ENCODE measurements at regions not wholly inside any gene's neighbourhood (a gene's known extent, or its start where the extent isn't known, plus 50 kb on each side); places are given as distances from the start of the nearest gene placed in this dataset.
A peak's percentile ranks its signal among the peaks of the same experiment; 100 is the strongest.

DNA sequence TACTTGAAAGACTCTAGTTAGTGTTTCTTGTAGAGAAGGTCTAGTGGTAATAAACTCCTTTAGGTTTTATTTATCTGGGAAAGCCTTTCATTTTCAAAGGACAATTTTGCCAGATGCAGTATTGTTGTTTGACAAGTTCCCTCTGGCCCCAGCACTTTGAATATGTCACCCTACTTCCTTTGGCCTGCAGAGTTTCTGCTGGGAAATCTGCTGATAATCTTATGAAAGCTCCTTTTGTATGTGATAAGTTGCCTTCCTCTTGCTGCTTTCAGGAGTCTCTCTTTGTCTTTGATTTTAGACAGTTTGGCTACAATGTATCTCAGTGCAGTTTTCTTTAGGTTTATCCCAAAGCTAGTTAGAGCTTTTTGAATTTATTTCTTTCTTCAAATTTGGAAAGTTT is 106.2 kb upstream of the L3MBTL4 start:
- no peak overlapping the region for H3K4me3 ChIP-seq (ENCODE audit: low read depth, low read length, poor library complexity, severe bottlenecking)
- no peak overlapping the region for H3K4me2 ChIP-seq (ENCODE audit: low read length)
- POLR2A ChIA-PET, result no interaction called here
- no peaks in the 10 kb centered on the region for H4K20me1 ChIP-seq (ENCODE audit: insufficient read depth, low read length)
- no peaks in the 10 kb centered on the region for H3K36me3 ChIP-seq (ENCODE audit: insufficient read depth, low read length)
- CTCF ChIA-PET (ENCODE audit: unreplicated experiment), result no interaction called here
- intact Hi-C loops (cut with micrococcal nuclease; ENCODE audit: unreplicated experiment), result loop anchor here (5.0 kb wide), 1 partner anchor 644 kb away; no protein-coding TSS in a partner anchor
- no TSS peak for BruUV-seq (replicated peaks)
- H3K79me2 ChIP-seq (ENCODE audit: insufficient read depth, low read depth, low read length), result no peaks in the 10 kb centered on the region
- H3K4me1 ChIP-seq (ENCODE audit: insufficient read depth, low read length, poor library complexity, severe bottlenecking), result no peaks in the 10 kb centered on the region
- TF ChIP-seq, protein P1, sequence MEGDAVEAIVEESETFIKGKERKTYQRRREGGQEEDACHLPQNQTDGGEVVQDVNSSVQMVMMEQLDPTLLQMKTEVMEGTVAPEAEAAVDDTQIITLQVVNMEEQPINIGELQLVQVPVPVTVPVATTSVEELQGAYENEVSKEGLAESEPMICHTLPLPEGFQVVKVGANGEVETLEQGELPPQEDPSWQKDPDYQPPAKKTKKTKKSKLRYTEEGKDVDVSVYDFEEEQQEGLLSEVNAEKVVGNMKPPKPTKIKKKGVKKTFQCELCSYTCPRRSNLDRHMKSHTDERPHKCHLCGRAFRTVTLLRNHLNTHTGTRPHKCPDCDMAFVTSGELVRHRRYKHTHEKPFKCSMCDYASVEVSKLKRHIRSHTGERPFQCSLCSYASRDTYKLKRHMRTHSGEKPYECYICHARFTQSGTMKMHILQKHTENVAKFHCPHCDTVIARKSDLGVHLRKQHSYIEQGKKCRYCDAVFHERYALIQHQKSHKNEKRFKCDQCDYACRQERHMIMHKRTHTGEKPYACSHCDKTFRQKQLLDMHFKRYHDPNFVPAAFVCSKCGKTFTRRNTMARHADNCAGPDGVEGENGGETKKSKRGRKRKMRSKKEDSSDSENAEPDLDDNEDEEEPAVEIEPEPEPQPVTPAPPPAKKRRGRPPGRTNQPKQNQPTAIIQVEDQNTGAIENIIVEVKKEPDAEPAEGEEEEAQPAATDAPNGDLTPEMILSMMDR (conservative IDR thresholded peaks at IDR 0.05; ENCODE audit: low read length), result no peak
- TF ChIP-seq EZH2phosphoT487 (IDR thresholded peaks at IDR 0.05; ENCODE audit: borderline replicate concordance, low read depth, low read length), result no peak
- no peaks in the 10 kb centered on the region for H3K9me3 ChIP-seq (ENCODE audit: low read length)
- no peaks in the 10 kb centered on the region for H3K9me2 ChIP-seq (ENCODE audit: insufficient read depth, low read length)
- H2AFZ ChIP-seq (ENCODE audit: low read length), result no peak overlapping the region
- H3K27ac ChIP-seq (ENCODE audit: low read depth, low read length, poor library complexity, severe bottlenecking), result no peak overlapping the region
- DNase-seq (ENCODE audit: low spot score), result no peak

DNA sequence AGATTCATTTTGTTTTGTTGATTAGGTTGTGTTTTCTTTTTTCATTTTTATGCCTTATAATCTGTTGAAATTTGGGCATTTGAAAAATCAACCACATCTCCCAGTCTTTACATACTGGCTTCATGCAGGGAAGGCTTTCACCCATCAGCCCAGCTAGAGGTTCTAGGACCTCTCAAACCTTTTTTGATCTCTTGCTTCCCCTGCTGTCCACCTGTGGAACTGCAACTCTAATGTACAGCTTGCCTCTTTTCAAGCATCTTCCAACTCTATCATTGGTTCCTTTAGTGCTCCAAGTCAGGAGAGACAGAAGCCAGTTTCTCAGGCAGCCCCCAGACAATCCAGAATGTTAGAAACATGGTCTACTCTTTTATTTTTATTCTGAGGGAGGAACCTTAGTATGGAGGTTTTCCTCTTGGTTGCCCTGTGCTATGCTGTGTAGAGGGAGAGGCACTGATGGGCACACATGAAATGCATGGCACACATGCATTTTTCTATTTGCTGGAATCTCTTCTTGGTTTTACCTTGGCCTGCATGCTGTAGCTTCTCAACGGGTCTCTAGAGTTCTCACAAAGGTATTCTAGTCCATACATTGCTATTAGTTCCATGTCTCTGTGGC is 107.2 kb upstream of the L3MBTL4 start:
- Histone ChIP-seq H3K9me2 (ENCODE audit: insufficient read depth, low read length) (no peaks in the 10 kb centered on the region), H3K27ac (ENCODE audit: low read depth, low read length, poor library complexity, severe bottlenecking) (no peak overlapping the region), H3K36me3 (ENCODE audit: insufficient read depth, low read length) (no peaks in the 10 kb centered on the region), H4K20me1 (ENCODE audit: insufficient read depth, low read length) (no peaks in the 10 kb centered on the region), H3K79me2 (ENCODE audit: insufficient read depth, low read depth, low read length) (no peaks in the 10 kb centered on the region), H3K4me1 (ENCODE audit: insufficient read depth, low read length, poor library complexity, severe bottlenecking) (no peaks in the 10 kb centered on the region), H2AFZ (ENCODE audit: low read length) (no peak overlapping the region), H3K9me3 (ENCODE audit: low read length) (no peaks in the 10 kb centered on the region), H3K4me3 (ENCODE audit: low read depth, low read length, poor library complexity, severe bottlenecking) (no peak overlapping the region), H3K4me2 (ENCODE audit: low read length) (no peak overlapping the region)
- ChIA-PET CTCF (ENCODE audit: unreplicated experiment) (no interaction called here), POLR2A (interaction anchor here (0.9 kb wide), 1 partner anchor 18 kb away, joined by 3 read pairs; no protein-coding TSS in a partner anchor)
- intact Hi-C loops (cut with micrococcal nuclease; ENCODE audit: unreplicated experiment), result loop anchor here (5.0 kb wide), 1 partner anchor 645 kb away; no protein-coding TSS in a partner anchor
- BruUV-seq (replicated peaks), result no TSS peak
- no peak for TF ChIP-seq EZH2phosphoT487 (IDR thresholded peaks at IDR 0.05; ENCODE audit: borderline replicate concordance, low read depth, low read length)
- TF ChIP-seq, protein P1 (conservative IDR thresholded peaks at IDR 0.05; ENCODE audit: low read length), result peak; percentile 79
- DNase-seq (ENCODE audit: low spot score), result peak; percentile 30

DNA sequence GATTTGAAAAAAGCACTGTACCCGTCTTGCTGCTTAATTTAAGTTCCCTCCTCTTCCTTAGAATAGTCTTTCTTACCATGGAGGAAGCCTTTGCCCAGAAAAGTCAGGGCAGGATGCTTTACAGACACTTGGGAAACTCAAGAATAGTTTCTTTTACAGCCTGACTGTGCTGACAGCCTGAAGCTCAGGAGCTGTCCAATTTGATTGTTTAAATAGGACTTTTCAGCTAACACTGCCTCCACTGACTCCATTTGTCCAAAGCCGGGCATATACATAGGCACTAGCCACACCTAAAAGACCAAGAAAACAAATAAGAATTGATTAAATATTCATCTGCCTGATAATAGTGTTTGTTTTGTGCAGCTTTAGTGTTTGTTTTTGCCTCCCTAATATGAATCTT is 110.9 kb upstream of the L3MBTL4 start:
- Histone ChIP-seq H2AFZ (ENCODE audit: low read length) (no peak overlapping the region), H3K9me2 (ENCODE audit: insufficient read depth, low read length) (no peaks in the 10 kb centered on the region), H3K36me3 (ENCODE audit: insufficient read depth, low read length) (no peaks in the 10 kb centered on the region), H3K4me2 (ENCODE audit: low read length) (no peak overlapping the region), H3K9me3 (ENCODE audit: low read length) (no peaks in the 10 kb centered on the region), H3K4me3 (ENCODE audit: low read depth, low read length, poor library complexity, severe bottlenecking) (no peak overlapping the region), H3K27ac (ENCODE audit: low read depth, low read length, poor library complexity, severe bottlenecking) (no peak overlapping the region), H4K20me1 (ENCODE audit: insufficient read depth, low read length) (no peaks in the 10 kb centered on the region), H3K4me1 (ENCODE audit: insufficient read depth, low read length, poor library complexity, severe bottlenecking) (no peaks in the 10 kb centered on the region), H3K79me2 (ENCODE audit: insufficient read depth, low read depth, low read length) (no peaks in the 10 kb centered on the region)
- no peak for DNase-seq (ENCODE audit: low spot score)
- BruUV-seq (replicated peaks), result no TSS peak
- intact Hi-C loops (cut with micrococcal nuclease; ENCODE audit: unreplicated experiment), result no loop called here
- TF ChIP-seq, protein P1 (conservative IDR thresholded peaks at IDR 0.05; ENCODE audit: low read length), result no peak
- TF ChIP-seq EZH2phosphoT487 (IDR thresholded peaks at IDR 0.05; ENCODE audit: borderline replicate concordance, low read depth, low read length), result no peak
- CTCF ChIA-PET (ENCODE audit: unreplicated experiment), result no interaction called here
- POLR2A ChIA-PET, result interaction anchor here (0.6 to 0.7 kb wide), 2 partner anchors 250 to 679 kb away, joined by 3 read pairs; no protein-coding TSS in a partner anchor
